IMR-90 (cell line): ENCODE measurements at regions not wholly inside any gene's neighbourhood (a gene's known extent, or its start where the extent isn't known, plus 50 kb on each side); places are given as distances from the start of the nearest gene placed in this dataset.

Experiments used
- ATAC-seq: fragments of 200-7000 bp; cut with Tn5 transposase; 2 replicates; pipeline ENCODE4 v1.9.1; 2020; ENCODE audit warnings: low read depth, mild to moderate bottlenecking, moderate library complexity
- BruUV-seq: library from RNA; stranded (reverse); fragments of 400-500 nt; replicated peaks from 2 replicates; lab custom pipeline; 2021; lab: Mats Ljungman, UMichigan
- CTCF ChIA-PET: fragments of 300-600 bp; formaldehyde crosslinking; extraction: SDS; loops from one replicate; lab custom pipeline; 2021; ENCODE audit warnings: antibody characterized with exemption; lab: Yijun Ruan, JAX
- POLR2A ChIA-PET: fragments of 300-600 bp; sonication (Branson Sonifier 250); formaldehyde crosslinking; loops from one replicate; lab custom pipeline; 2022; ENCODE audit warnings: antibody characterized with exemption; ENCODE audit not compliant: unreplicated experiment; lab: Charles Lee
- DNase-seq: peaks from one replicate; pipeline ENCODE4 v3.0.0; 2013
- H2AFZ ChIP-seq: replicated peaks from 2 replicates; pipeline ENCODE3; 2013; ENCODE audit warnings: low read length, mild to moderate bottlenecking; ENCODE audit not compliant: poor library complexity
- H2AK5ac ChIP-seq: 2 replicates; pipeline ENCODE4 v1.6.1; 2013; ENCODE audit warnings: low read depth, low read length, inconsistent platforms
- H2AK9ac ChIP-seq: replicated peaks from 2 replicates; pipeline ENCODE3; 2013; ENCODE audit warnings: mild to moderate bottlenecking, low read depth, low read length, moderate library complexity; ENCODE audit not compliant: poor library complexity
- H2BK120ac ChIP-seq: 2 replicates; pipeline ENCODE4 v1.6.1; 2013; ENCODE audit warnings: low read depth, low read length, inconsistent platforms
- H2BK15ac ChIP-seq: 3 replicates; pipeline ENCODE4 v1.6.1; 2013; ENCODE audit warnings: low read depth, low read length, inconsistent platforms
- H2BK20ac ChIP-seq: 2 replicates; pipeline ENCODE4 v1.6.1; 2013; ENCODE audit warnings: low read depth, mild to moderate bottlenecking, inconsistent platforms, low read length, moderate library complexity
- H2BK5ac ChIP-seq: 2 replicates; pipeline ENCODE4 v1.6.1; 2013; ENCODE audit warnings: mild to moderate bottlenecking, low read depth, low read length, inconsistent platforms; ENCODE audit not compliant: poor library complexity, severe bottlenecking
- H3K14ac ChIP-seq: replicated peaks from 2 replicates; pipeline ENCODE4 v1.6.1; 2013; ENCODE audit warnings: low read depth, low read length, inconsistent platforms
- H3K18ac ChIP-seq: 2 replicates; pipeline ENCODE4 v1.6.1; 2013; ENCODE audit warnings: low read depth, low read length, control low read depth
- H3K23ac ChIP-seq: 2 replicates; pipeline ENCODE4 v1.6.1; 2013; ENCODE audit warnings: low read depth, low read length, inconsistent platforms
- H3K27ac ChIP-seq: 2 replicates; pipeline ENCODE4 v1.5.1; 2013; ENCODE audit warnings: mild to moderate bottlenecking, control low read depth, low read length; ENCODE audit not compliant: insufficient read depth
- H3K27me3 ChIP-seq: 2 replicates; pipeline ENCODE4 v1.6.1; 2013; ENCODE audit warnings: low read length; ENCODE audit not compliant: control insufficient read depth, insufficient read depth
- H3K36me3 ChIP-seq: 2 replicates; pipeline ENCODE4 v1.6.1; 2013; ENCODE audit warnings: low read length, mixed read lengths; ENCODE audit not compliant: control insufficient read depth, insufficient read depth
- H3K4ac ChIP-seq: 2 replicates; pipeline ENCODE4 v1.6.1; 2013; ENCODE audit warnings: low read depth, low read length, inconsistent platforms
- H3K4me1 ChIP-seq: 2 replicates; pipeline ENCODE4 v1.6.1; 2013; ENCODE audit warnings: low read length, mixed read lengths; ENCODE audit not compliant: control insufficient read depth, insufficient read depth
- H3K4me2 ChIP-seq: 2 replicates; pipeline ENCODE4 v1.6.1; 2013; ENCODE audit warnings: low read depth, mild to moderate bottlenecking, control low read depth, low read length, moderate library complexity
- H3K4me3 ChIP-seq: 2 replicates; pipeline ENCODE4 v1.5.1; 2013; ENCODE audit warnings: low read depth, mild to moderate bottlenecking, control low read depth, low read length, moderate library complexity; ENCODE audit not compliant: insufficient read depth
- H3K56ac ChIP-seq: 2 replicates; pipeline ENCODE4 v1.6.1; 2013; ENCODE audit warnings: low read length, inconsistent platforms; ENCODE audit not compliant: insufficient read depth; ENCODE audit errors: extremely low read depth
- H3K79me1 ChIP-seq, 2 experiments: 2 replicates each; pipeline ENCODE4 v1.6.1; 2013; ENCODE audit warnings: low read length in 2 of 2, inconsistent platforms in 1 of 2, low read depth in 1 of 2
- H3K9ac ChIP-seq: 2 replicates; pipeline ENCODE4 v1.6.1; 2013; ENCODE audit warnings: low read depth, low read length, control low read depth
- H3K9me1 ChIP-seq: 2 replicates; pipeline ENCODE4 v1.6.1; 2013; ENCODE audit warnings: low read length, inconsistent platforms; ENCODE audit not compliant: insufficient read depth
- H3K9me3 ChIP-seq: 2 replicates; pipeline ENCODE4 v1.6.1; 2013; ENCODE audit warnings: low read length; ENCODE audit not compliant: control insufficient read depth, insufficient read depth
- H4K20me1 ChIP-seq: 2 replicates; pipeline ENCODE4 v1.6.1; 2013; ENCODE audit warnings: low read length, inconsistent platforms; ENCODE audit not compliant: insufficient read depth
- H4K5ac ChIP-seq: 2 replicates; pipeline ENCODE4 v1.6.1; 2013; ENCODE audit warnings: mild to moderate bottlenecking, low read depth, low read length, control low read depth
- H4K8ac ChIP-seq, 2 experiments: 2 replicates each; pipeline ENCODE4 v1.6.1; 2013; ENCODE audit warnings: low read depth in 2 of 2, low read length in 2 of 2, control low read depth in 1 of 2, inconsistent platforms in 1 of 2
- H4K91ac ChIP-seq: 2 replicates; pipeline ENCODE4 v1.6.1; 2013; ENCODE audit warnings: low read depth, low read length, inconsistent platforms; ENCODE audit not compliant: insufficient read depth
- CHD1 ChIP-seq: IDR thresholded peaks from 2 replicates; pipeline ENCODE4 v1.6.1; 2012; ENCODE audit warnings: low read depth, low read length, improper control_type of control experiment
- ELK1 ChIP-seq: fragments of 150-350 bp; IDR thresholded peaks from 2 replicates; pipeline ENCODE4 v1.6.1; 2016; ENCODE audit warnings: low read depth, mild to moderate bottlenecking, low read length, moderate library complexity, borderline replicate concordance
- MAFK ChIP-seq: IDR thresholded peaks from 2 replicates; pipeline ENCODE4 v1.6.1; 2012; ENCODE audit warnings: low read depth, low read length, improper control_type of control experiment
- NFE2L2 ChIP-seq: fragments of 150-350 bp; IDR thresholded peaks from 2 replicates; pipeline ENCODE4 v1.6.1; 2016; ENCODE audit warnings: low read depth, mild to moderate bottlenecking, low read length
- POLR2A ChIP-seq: IDR thresholded peaks from 2 replicates; pipeline ENCODE4 v1.6.1; 2012; ENCODE audit warnings: mild to moderate bottlenecking, low read depth, low read length
- RAD21 ChIP-seq: IDR thresholded peaks from 2 replicates; pipeline ENCODE4 v1.6.1; 2012; ENCODE audit warnings: low read length, improper control_type of control experiment
- SMC3 ChIP-seq: fragments of 150-350 bp; IDR thresholded peaks from 2 replicates; pipeline ENCODE4 v1.6.1; 2016; ENCODE audit warnings: low read depth, mild to moderate bottlenecking, antibody characterized with exemption, low read length, moderate library complexity
- USF2 ChIP-seq: fragments of 150-350 bp; IDR thresholded peaks from 2 replicates; pipeline ENCODE4 v1.6.1; 2017; ENCODE audit warnings: mild to moderate bottlenecking, antibody characterized with exemption, low read length, low read depth
- WGBS, 2 experiments: methylation state at CpG; one replicate each; pipeline versions ENCODE4 v1.1.5 to v1.1.7; 2013; ENCODE audit warnings: missing lambda C conversion rate in 2 of 2; ENCODE audit not compliant: insufficient read length in 1 of 2; ENCODE audit errors: extremely low coverage in 2 of 2; 5-methylcytosine and 5-hydroxymethylcytosine counted together
- dilution Hi-C: fragments of 300-500 bp; cut with HindIII; formaldehyde crosslinking; loops from one replicate; pipeline ENCODE4 v1.14.3; 2018; ENCODE audit warnings: low sequenced_read_pairs; ENCODE audit not compliant: unreplicated experiment
- in situ Hi-C: fragments of 300-500 bp; cut with MboI; formaldehyde crosslinking; loops from 3 replicates; pipeline ENCODE4 v1.14.3; 2019; ENCODE audit warnings: low sequenced_read_pairs, inconsistent platforms, mixed read lengths
- intact Hi-C: fragments of 100-400 bp; cut with micrococcal nuclease; formaldehyde crosslinking; loops from 2 replicates; pipeline ENCODE4 v1.10.0; 2022

- TF ChIP-seq RAD21 = no peak
These were observed 227.5 kb downstream of the TTC32 start (continued) for GRCh38 chr2:19674051-19675002.

GRCh38 chr2:19673213-19673791 is 228.5 kb downstream of the TTC32 start:
- in situ Hi-C loops (loop anchor here (10.0 to 25.0 kb wide), 2 partner anchors 299 to 1161 kb away; no protein-coding TSS in a partner anchor), dilution Hi-C loops (no loop called here), intact Hi-C loops (no loop called here)
- Histone ChIP-seq H2AK5ac (no peak overlapping the region), H4K8ac (no peak overlapping the region), H3K9ac (no peak overlapping the region), H3K9me3 (no peaks in the 10 kb centered on the region), H2BK20ac (no peak overlapping the region), H4K91ac (no peak overlapping the region), H2AFZ (no peak overlapping the region), H2AK9ac (no peak overlapping the region), H3K4me2 (no peak overlapping the region), H2BK5ac (no peak overlapping the region), H3K14ac (no peak overlapping the region), H3K4ac (no peak overlapping the region), H4K20me1 (no peaks in the 10 kb centered on the region), H3K23ac (no peak overlapping the region), H3K27me3 (peaks cover 5% of the 10 kb centered on the region), H3K4me3 (no peak overlapping the region), H2BK120ac (no peak overlapping the region), H3K18ac (no peak overlapping the region), H2BK15ac (no peak overlapping the region), H4K5ac (no peak overlapping the region), H3K56ac (no peak overlapping the region), H3K79me1 (no peaks in the 10 kb centered on the region), H3K4me1 (no peaks in the 10 kb centered on the region), H3K27ac (no peak overlapping the region), H3K36me3 (no peaks in the 10 kb centered on the region), H3K9me1 (no peaks in the 10 kb centered on the region)
- 46% methylated on average over 3 of the region's 11 CpGs; no CpG with 5 or more reads in 1 of the 2 experiments for WGBS, 2 experiments
- ChIA-PET CTCF (interaction anchor here (1.4 kb wide), 1 partner anchor 13 kb away, joined by 3 read pairs; no protein-coding TSS in a partner anchor), POLR2A (no interaction called here)
- DNase-seq (peak; percentile 19), ATAC-seq (peak; percentile 49; the same call in 1 of the 2 replicates)
- BruUV-seq = no TSS peak
- TF ChIP-seq POLR2A = no peak
- TF ChIP-seq USF2 = no peak
- no peak for TF ChIP-seq ELK1
- no peak for TF ChIP-seq CHD1
- no peak for TF ChIP-seq RAD21
- no peak for TF ChIP-seq SMC3
- TF ChIP-seq NFE2L2 = no peak
- no peak for TF ChIP-seq MAFK
